Neural cell (in vitro differentiated cells): ENCODE measurements at regions not wholly inside any gene's neighbourhood (a gene's known extent, or its start where the extent isn't known, plus 50 kb on each side); places are given as distances from the start of the nearest gene placed in this dataset.

Source experiments
- CTCF ChIP-seq: fragments of 450-650 bp; IDR thresholded peaks from 2 replicates; pipeline ENCODE4 v1.5.1; 2014; ENCODE audit warnings: antibody characterized with exemption, mild to moderate bottlenecking, moderate library complexity; ENCODE audit not compliant: poor library complexity, severe bottlenecking
- EP300 ChIP-seq: fragments of 450-650 bp; conservative IDR thresholded peaks from 2 replicates; pipeline ENCODE4 v1.6.1; 2014; ENCODE audit warnings: antibody characterized with exemption, mild to moderate bottlenecking, moderate library complexity; ENCODE audit not compliant: poor library complexity, severe bottlenecking
- EZH2 ChIP-seq: fragments of 200-600, 300-800 bp; shearing (Covaris generic), sonication (generic); IDR thresholded peaks from 2 replicates; pipeline ENCODE4 v1.6.1; 2014; ENCODE audit warnings: antibody characterized with exemption, low read length, borderline replicate concordance, mild to moderate bottlenecking; ENCODE audit not compliant: insufficient read depth, poor library complexity, severe bottlenecking
- POLR2AphosphoS5 ChIP-seq: IDR thresholded peaks from 2 replicates; pipeline ENCODE4 v1.6.1; 2012
- RAD21 ChIP-seq: fragments of 450-650 bp; conservative IDR thresholded peaks from 2 replicates; pipeline ENCODE4 v1.6.1; 2014; ENCODE audit warnings: antibody characterized with exemption, mild to moderate bottlenecking, moderate library complexity
- REST ChIP-seq: IDR thresholded peaks from 2 replicates; pipeline ENCODE4 v1.6.1; 2012; ENCODE audit warnings: borderline replicate concordance

- TF ChIP-seq CTCF (no peak), POLR2AphosphoS5 (no peak), EP300 (no peak), EZH2 (no peak), RAD21 (no peak), REST (no peak)
These were observed 160.2 kb upstream of the FGF13 start for GRCh38 chrX:138871739-138872138.
